Hematopoietic multipotent progenitor cell treated with erythropoietin and hydrocortisone succinate and interleukin-3 and kit ligand, for 8 days (in vitro differentiated cells): ENCODE measurements at regions not wholly inside any gene's neighbourhood (a gene's known extent, or its start where the extent isn't known, plus 50 kb on each side); places are given as distances from the start of the nearest gene placed in this dataset.
A peak's percentile ranks its signal among the peaks of the same experiment; 100 is the strongest.

Experiments
- DNase-seq: peaks from one replicate; pipeline ENCODE4 v3.0.0-alpha.2; 2015

- DNase-seq: no peak
These were observed 85.6 kb downstream of the SNAPC1 start for GRCh38 chr14:61847861-61848260.

GRCh38 chr14:61854898-61855297 is 92.7 kb downstream of the SNAPC1 start:
- DNase-seq: no peak

GRCh38 chr14:61860294-61860918 is 98.2 kb downstream of the SNAPC1 start:
- peak; percentile 48 for DNase-seq

GRCh38 chr14:61861320-61861865 is 99.2 kb downstream of the SNAPC1 start:
- DNase-seq: no peak

- no peak for DNase-seq
These were observed 102.2 kb downstream of the SNAPC1 start for GRCh38 chr14:61864329-61864898.

- DNase-seq: no peak
These were observed 105.0 kb downstream of the SNAPC1 start for GRCh38 chr14:61866932-61867920.

GRCh38 chr14:61868846-61869245 is 106.6 kb downstream of the SNAPC1 start:
- no peak for DNase-seq

GRCh38 chr14:61870163-61870562 is 107.9 kb downstream of the SNAPC1 start:
- no peak for DNase-seq

- DNase-seq: no peak
These were observed 110.2 kb downstream of the SNAPC1 start for GRCh38 chr14:61872452-61872851.

- DNase-seq: no peak
These were observed 113.3 kb downstream of the SNAPC1 start for GRCh38 chr14:61875483-61875882.

- DNase-seq: no peak
These were observed 114.3 kb downstream of the SNAPC1 start for GRCh38 chr14:61876362-61877034.

GRCh38 chr14:61877035-61877390 is 114.8 kb downstream of the SNAPC1 start:
- DNase-seq: no peak

GRCh38 chr14:61877768-61878167 is 115.5 kb downstream of the SNAPC1 start:
- no peak for DNase-seq

GRCh38 chr14:61878931-61879330 is 116.7 kb downstream of the SNAPC1 start:
- no peak for DNase-seq

- DNase-seq: no peak
These were observed 118.8 kb downstream of the SNAPC1 start for GRCh38 chr14:61881046-61881445.

- no peak for DNase-seq
These were observed 122.5 kb downstream of the SNAPC1 start for GRCh38 chr14:61884711-61885110.

GRCh38 chr14:61885203-61885961 is 123.2 kb downstream of the SNAPC1 start:
- DNase-seq: no peak

GRCh38 chr14:61887628-61888027 is 125.4 kb downstream of the SNAPC1 start:
- DNase-seq: no peak

- DNase-seq: no peak
These were observed 127.7 kb downstream of the SNAPC1 start for GRCh38 chr14:61889914-61890351.

- no peak for DNase-seq
These were observed 128.9 kb downstream of the SNAPC1 start for GRCh38 chr14:61891170-61891569.

GRCh38 chr14:61891810-61892209 is 129.6 kb downstream of the SNAPC1 start:
- no peak for DNase-seq

GRCh38 chr14:61893371-61893940 is 131.2 kb downstream of the SNAPC1 start:
- no peak for DNase-seq
